ENCODE measurements at regions not wholly inside any gene's neighbourhood (a gene's known extent, or its start where the extent isn't known, plus 50 kb on each side); places are given as distances from the start of the nearest gene placed in this dataset.

GRCh38 chr18:39586741-39587140, 2021.1 kb upstream of the CELF4 start:
- TF ChIP-seq CTCF (IDR thresholded peaks at IDR 0.05) (no peak), POLR2A (IDR thresholded peaks at IDR 0.05) (no peak), EP300 (IDR thresholded peaks at IDR 0.05) (no peak)
